GM18508 (cell line): ENCODE measurements at regions not wholly inside any gene's neighbourhood (a gene's known extent, or its start where the extent isn't known, plus 50 kb on each side); places are given as distances from the start of the nearest gene placed in this dataset.

Experiments
- ATAC-seq: cut with Tn5 transposase; IDR thresholded peaks from one replicate; pipeline ENCODE4 v1.9.1; 2021; ENCODE audit warnings: moderate number of reproducible peaks; ENCODE audit not compliant: insufficient read depth, unreplicated experiment

DNA sequence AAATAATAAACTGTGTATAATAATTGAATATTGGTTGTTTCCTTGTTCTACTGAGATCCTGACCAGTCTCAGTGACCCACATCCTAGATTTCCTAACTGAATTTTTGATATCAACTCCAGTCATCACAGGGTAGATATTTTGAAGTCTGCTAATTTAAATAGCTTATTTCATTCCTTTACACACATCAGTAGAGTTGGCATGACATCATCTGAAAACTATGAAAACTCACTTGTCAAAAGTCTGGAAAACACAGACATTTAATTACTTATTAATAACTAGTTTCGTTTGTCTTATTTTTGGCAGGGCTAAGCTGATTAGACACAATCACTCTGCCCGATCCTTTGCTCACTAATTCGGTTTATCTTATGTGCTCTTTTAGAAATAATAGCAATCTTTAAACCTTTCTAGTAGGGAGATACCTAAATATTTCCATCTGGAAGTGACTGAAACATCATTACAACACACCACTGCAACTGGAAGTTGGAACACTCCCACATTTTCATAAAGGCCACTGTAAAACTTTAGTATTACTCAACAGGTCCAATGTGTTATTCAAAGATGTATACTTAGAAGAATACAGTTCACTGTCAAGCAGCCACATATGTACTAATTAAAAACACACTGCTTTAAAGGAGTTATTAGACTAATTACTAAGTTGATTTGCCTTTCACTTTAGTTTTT is 198.4 kb upstream of the ZNF717 start:
- no peak for ATAC-seq

DNA sequence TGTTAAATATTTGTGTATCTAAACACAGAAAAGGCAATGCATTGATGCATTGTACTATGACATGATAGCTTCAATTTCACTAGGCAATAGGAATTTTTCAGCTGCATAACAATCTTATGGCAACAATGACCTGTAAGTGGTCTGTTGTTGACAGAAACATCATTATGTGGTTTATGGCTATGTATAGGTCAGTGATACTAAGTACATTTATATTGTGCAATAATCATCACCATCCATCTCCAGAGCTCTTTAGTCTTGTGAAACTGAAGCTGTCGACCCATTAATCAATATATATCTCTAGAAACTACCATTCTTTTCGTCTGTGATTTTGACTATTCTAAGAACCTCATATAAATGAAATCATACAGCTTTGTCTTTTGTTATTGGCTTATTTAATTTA is 200.1 kb upstream of the ZNF717 start:
- ATAC-seq, result no peak

DNA sequence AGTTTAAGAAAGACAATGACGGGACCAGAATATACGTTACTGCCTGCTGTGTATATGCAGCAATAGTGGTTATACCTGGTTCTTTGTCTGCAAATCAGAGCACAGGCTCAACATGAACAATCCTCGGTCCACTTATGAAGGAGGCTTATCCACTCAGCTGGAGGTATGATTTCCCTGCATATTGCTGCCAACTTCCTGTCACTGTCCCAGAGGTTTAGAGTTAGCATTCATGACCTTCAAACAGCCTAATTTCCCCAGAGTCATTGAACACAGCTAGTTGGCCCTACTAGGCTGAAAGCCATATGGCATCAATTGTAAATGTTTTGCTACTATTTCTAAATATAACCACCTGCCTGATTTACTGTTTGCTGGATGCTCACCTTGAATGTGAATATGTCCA is 224.9 kb upstream of the ZNF717 start:
- no peak for ATAC-seq

DNA sequence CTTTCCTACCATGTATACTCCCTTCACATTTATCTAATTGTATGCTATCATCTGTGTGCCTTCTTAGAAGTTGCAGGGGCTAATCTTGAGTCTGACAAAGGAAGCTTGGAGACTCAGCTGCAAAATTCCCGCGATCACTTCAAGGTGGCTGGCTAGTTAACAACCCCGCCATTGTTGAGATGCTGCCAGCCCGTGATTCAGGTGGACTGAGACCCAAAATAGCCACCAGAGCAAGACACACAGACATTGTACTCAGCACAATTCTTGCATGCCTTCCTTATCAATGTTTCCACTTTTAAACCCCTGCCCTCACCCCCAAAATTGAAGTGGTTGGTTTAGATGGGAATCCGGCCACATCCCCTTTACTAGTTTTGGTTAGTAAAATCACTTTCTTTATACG is 225.8 kb upstream of the ZNF717 start:
- ATAC-seq, result no peak

GRCh38 chr3:76015496-76015895 is 230.1 kb upstream of the ZNF717 start:
- no peak for ATAC-seq

DNA sequence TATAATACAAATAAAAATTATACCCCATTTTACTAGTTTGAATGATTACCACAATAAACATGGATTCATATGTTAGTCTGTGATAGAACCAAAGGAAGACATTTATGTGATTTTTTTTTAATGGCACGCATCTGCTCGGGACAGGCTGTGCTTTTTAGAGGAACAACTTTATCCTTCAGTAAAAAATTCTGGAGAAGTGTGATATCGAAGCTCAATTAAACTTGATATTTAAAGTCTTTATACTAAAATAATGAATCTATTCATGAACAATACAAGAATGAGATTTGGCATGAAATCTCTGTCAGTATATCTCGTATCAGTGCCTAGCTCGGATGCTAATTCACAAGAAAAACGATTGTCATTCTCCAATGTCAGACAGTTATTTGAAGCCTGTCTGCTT is 230.8 kb upstream of the ZNF717 start:
- no peak for ATAC-seq

- ATAC-seq, result no peak
Measured at GRCh38 chr3:76016769-76017439, 231.6 kb upstream of the ZNF717 start.

DNA sequence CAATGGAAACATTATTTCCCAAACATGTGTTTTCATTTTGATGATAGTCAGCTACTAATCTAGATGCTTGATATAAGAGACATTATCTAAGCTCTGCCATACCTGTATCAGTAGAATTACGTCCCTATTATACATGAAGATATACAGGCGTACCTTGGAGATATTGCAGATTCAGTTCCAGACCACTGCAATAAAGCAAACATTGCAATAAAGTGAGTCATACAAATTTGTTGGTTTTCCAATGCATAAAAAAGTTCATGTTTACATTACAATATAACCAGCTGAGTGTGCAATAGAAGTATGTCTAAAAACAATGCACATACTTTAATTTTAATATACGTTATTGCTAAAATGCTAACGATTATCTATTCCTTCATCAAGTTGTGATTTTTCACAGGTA is 236.0 kb upstream of the ZNF717 start:
- no peak for ATAC-seq

DNA sequence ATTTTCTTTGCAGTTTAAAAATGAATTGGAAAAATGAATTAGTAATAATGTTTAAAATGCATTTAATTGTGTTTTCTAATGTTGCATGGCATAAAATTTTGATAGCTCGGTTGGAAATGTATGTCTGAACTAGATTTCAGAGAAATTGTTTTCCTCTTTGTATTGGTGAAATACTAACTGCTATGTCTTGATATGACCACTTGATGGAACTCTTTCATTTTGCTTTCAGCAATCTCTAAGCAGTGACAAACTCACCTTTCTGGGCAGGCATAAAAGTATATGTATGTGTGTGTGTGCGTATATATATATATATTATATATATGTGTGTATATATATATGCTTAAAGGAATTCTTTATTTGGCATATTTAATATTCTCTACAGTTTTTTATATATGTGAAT is 239.3 kb upstream of the ZNF717 start:
- ATAC-seq, result no peak

- ATAC-seq, result no peak
Measured at GRCh38 chr3:76025561-76025960, 240.2 kb upstream of the ZNF717 start.

DNA sequence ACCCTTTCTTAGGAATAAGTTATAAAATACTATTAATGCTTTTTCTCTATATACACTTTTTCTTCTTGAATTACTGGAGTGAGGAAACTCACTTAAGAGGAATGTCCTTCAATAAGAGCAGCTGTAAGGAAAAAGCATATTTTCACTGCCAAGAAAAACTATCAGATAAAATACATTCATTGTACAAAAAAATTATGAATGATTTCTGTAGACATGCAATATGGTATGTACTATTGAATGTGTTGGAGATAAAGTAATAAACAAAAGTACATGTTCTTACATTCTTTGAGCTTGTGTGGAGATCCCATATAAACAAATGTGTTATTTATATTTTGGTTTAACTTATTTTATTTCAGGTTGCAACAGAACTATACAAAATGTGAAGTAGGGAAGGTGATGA is 241.0 kb upstream of the ZNF717 start:
- ATAC-seq, result no peak

GRCh38 chr3:76028774-76029173 is 243.4 kb upstream of the ZNF717 start:
- ATAC-seq, result no peak

- no peak for ATAC-seq
Measured at GRCh38 chr3:76034649-76035048, 249.3 kb upstream of the ZNF717 start.

DNA sequence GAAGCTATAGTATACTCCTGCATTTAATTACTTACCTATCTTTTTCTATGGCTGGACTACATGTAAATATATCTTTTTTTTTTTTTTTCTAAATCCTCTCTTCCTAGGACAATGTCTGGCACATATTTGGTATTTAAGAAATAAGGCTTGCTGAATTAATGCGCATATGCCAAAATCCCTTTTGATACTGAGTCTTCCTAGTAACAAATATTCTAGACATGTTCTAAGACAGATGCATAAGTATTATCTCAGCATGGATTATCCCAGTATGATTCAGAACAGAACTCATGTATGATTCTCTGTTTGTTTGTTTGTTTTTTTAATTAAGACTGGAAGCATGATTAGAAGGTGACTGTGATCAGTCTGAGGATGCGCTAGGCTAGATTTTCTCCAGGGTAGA is 249.8 kb upstream of the ZNF717 start:
- ATAC-seq, result no peak

DNA sequence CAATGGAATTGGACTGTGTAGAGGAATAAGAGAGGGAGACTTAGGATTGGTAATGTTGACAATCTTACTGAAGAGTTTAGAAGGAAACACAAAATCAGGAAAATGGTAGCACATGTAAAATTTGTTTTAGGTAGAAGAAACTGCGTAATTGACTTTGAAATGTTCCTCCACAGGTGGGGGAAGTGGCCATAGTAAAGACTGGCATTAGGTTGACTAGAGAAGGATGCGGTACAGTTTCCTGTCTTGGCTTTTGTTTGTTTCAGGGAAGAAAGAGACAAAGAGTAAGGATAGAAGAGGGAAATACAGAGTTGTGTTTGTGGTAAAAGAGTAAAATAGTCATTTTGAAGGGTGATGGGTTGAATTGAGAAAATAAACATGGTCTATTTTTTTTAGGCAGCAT is 253.6 kb upstream of the ZNF717 start:
- ATAC-seq, result no peak

- no peak for ATAC-seq
Measured at GRCh38 chr3:76039431-76039830, 254.1 kb upstream of the ZNF717 start.

GRCh38 chr3:76040946-76041345 is 255.6 kb upstream of the ZNF717 start:
- no peak for ATAC-seq

DNA sequence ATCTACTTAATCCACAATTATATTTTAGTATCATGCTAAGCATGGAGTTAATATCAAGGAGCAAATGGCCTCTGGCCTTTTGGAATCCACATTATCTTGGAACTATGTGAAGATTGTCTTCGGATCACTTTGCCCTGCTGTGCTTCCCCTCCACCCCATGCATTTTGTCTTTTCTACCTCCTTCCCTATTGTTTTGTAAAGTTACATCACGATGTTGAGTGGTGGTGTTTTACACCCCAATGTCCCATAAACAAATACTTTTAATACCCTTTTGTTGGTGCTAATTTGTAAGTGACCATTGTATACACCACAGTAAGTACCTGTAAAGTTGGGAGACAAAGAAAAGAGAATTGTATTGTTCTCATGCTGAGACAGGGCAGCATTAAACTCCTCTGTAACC is 258.4 kb upstream of the ZNF717 start:
- ATAC-seq, result no peak

DNA sequence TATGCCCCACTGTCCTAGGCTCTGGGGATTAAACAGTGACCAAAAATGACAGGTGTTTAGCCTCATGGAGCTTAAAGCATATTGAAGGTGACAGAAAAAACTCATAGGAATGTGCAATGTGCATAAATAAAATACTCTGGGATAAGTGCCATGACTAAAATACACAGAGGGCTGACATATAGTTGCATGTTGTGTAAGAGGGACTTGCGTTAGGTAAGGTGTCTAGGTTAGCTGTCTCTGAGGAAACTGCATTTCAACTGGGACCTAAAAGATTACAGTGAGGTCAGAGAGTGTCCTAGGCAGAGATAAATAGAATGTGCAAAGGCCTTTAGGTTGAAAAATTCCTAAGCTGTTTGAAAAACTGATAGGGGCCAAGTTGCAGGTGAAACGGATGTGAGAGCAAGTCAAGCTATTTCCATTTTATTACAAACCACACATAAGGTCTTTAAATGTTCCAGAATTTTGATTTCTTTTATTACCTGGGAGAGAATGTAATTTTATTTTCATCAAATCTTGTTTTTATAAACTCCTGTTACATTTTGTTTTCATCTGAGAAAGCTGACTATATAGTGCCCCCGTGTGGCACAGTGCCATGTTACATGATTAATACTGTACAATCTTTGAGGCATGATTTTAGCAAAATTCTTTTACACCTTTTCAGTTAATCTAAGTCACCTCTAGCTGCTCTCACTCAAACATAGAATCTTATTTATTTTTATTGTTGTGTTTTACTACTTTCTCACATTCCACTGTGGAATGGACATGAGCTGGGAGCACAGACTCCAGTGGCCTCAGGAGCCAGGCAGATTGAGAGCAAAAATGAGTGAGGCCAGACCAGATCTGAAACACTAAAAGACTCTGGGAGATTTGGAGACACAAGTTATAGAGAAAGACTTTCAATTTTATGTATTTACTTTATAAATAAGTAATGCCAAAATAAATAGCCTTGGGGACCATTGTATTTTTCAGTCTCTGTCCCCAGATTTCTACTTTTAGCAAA is 259.6 kb upstream of the ZNF717 start:
- no peak for ATAC-seq

DNA sequence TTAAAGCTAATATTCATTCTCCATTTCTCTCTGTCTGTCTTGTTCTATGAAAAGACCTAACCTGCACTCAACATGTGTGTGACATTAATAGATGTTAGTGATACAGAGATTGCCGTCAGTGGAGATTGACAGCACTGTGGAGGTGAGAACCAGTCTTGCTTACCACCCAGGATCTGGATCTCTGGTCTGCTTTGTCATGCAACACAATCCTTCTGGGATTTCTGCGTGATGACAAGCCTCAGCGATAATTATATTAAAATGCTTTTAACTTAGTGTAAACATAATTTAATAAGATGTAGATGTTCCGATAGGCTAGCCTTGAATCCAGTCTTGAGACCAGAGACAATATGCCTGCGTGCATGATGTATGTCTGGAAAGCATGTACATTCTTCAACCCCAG is 262.0 kb upstream of the ZNF717 start:
- no peak for ATAC-seq

DNA sequence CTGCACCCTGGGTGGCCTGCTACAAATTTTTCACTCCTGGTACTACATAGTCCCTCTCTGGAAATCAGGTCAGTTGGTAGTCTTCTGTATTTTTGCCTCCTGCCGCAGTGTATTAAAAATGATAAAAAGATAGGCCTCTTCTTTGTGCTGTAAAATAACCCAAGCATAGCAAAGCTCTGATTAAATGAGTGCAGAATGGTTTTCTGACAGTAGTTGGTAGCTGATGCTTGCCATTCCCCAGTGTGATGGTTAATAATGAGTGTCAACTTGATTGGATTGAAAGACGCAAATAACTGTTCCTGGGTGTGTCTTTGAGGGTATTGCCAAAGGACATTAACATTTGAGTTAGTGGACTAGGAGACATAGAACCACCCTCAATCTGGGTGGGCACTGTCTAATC is 264.4 kb upstream of the ZNF717 start:
- ATAC-seq, result no peak
